CD14-positive monocyte (primary cell): ENCODE measurements at regions not wholly inside any gene's neighbourhood (a gene's known extent, or its start where the extent isn't known, plus 50 kb on each side); places are given as distances from the start of the nearest gene placed in this dataset.

Experiments used
- DNase-seq, 3 donors: peaks; one replicate each; pipeline ENCODE4 v3.0.0-alpha.2; 2011 to 2022
- H2AFZ ChIP-seq: 2 replicates; pipeline ENCODE4 v1.6.0; 2012; ENCODE audit warnings: mild to moderate bottlenecking, low read depth, low read length, inconsistent platforms; ENCODE audit not compliant: insufficient read depth, poor library complexity, severe bottlenecking
- H3K27ac ChIP-seq, 2 donors: 1 replicate in 1 of 2; 2 replicates in 1 of 2; pipeline ENCODE4 v1.5.1; 2012 to 2013; ENCODE audit warnings: low read length in 2 of 2, control low read depth in 1 of 2, inconsistent platforms in 1 of 2, low read depth in 1 of 2, mild to moderate bottlenecking in 1 of 2
- H3K27me3 ChIP-seq, 2 donors: one replicate each; pipeline versions ENCODE4 v1.6.0 to v1.6.1; 2011 to 2013; ENCODE audit warnings: low read length in 2 of 2; ENCODE audit not compliant: control insufficient read depth in 2 of 2, insufficient read depth in 2 of 2
- H3K36me3 ChIP-seq, 2 donors: replicated peaks in 1 of 2; 1 replicate in 1 of 2; 2 replicates in 1 of 2; pipeline versions ENCODE4 v1.5.1 to v1.6.1; 2012 to 2013; ENCODE audit warnings: low read length in 2 of 2, control low read depth in 1 of 2, inconsistent platforms in 1 of 2, mild to moderate bottlenecking in 1 of 2; ENCODE audit not compliant: insufficient read depth in 2 of 2, control insufficient read depth in 1 of 2
- H3K4me1 ChIP-seq, 2 donors: 1 replicate in 1 of 2; 2 replicates in 1 of 2; pipeline versions ENCODE4 v1.5.1 to v1.6.1; 2012 to 2013; ENCODE audit warnings: low read length in 2 of 2, control low read depth in 1 of 2, inconsistent platforms in 1 of 2, mild to moderate bottlenecking in 1 of 2, moderate library complexity in 1 of 2; ENCODE audit not compliant: insufficient read depth in 2 of 2, control insufficient read depth in 1 of 2
- H3K4me2 ChIP-seq: replicated peaks from 2 replicates; pipeline ENCODE3; 2012; ENCODE audit warnings: low read length, moderate library complexity, mild to moderate bottlenecking; ENCODE audit not compliant: poor library complexity, severe bottlenecking; ENCODE audit errors: extremely low read depth
- H3K4me3 ChIP-seq, 3 experiments: fragments of 200-600 bp in 1 of 3; sonication (generic) in 1 of 3; replicated peaks in 1 of 3; 1 replicate in 2 of 3; 2 replicates in 1 of 3; pipeline ENCODE4 v1.5.1; 2011 to 2013; ENCODE audit warnings: low read length in 3 of 3, mild to moderate bottlenecking in 3 of 3, control low read depth in 2 of 3, low read depth in 2 of 3, inconsistent platforms in 1 of 3, moderate library complexity in 1 of 3
- H3K79me2 ChIP-seq: 2 replicates; pipeline ENCODE4 v1.6.0; 2012; ENCODE audit warnings: mild to moderate bottlenecking, control low read depth, inconsistent platforms, low read length, moderate library complexity; ENCODE audit not compliant: insufficient read depth
- H3K9ac ChIP-seq: 2 replicates; pipeline ENCODE4 v1.6.0; 2017; ENCODE audit warnings: low read length, mild to moderate bottlenecking; ENCODE audit not compliant: insufficient read depth, poor library complexity, severe bottlenecking
- H3K9me3 ChIP-seq, 2 donors: replicated peaks in 1 of 2; 1 replicate in 1 of 2; 2 replicates in 1 of 2; pipeline versions ENCODE4 v1.5.1 to v1.6.1; 2012 to 2013; ENCODE audit warnings: low read length in 2 of 2, control low read depth in 1 of 2; ENCODE audit not compliant: control insufficient read depth in 1 of 2, insufficient read depth in 1 of 2
- H4K20me1 ChIP-seq: 2 replicates; pipeline ENCODE4 v1.6.0; 2012; ENCODE audit warnings: mild to moderate bottlenecking, low read length, control low read depth, moderate library complexity; ENCODE audit not compliant: insufficient read depth
- H3K27ac Mint-ChIP-seq, 7 donors: one replicate each; pipeline ENCODE4 v1.8.0; 2020; ENCODE audit warnings: mild to moderate bottlenecking in 7 of 7, mixed read lengths in 7 of 7, moderate library complexity in 6 of 7, inconsistent platforms in 2 of 7
- H3K27me3 Mint-ChIP-seq, 3 donors: one replicate each; pipeline ENCODE4 v1.8.0; 2021 to 2022; ENCODE audit warnings: low read depth in 3 of 3, mild to moderate bottlenecking in 3 of 3, mixed read lengths in 3 of 3, moderate library complexity in 3 of 3, inconsistent platforms in 1 of 3
- H3K36me3 Mint-ChIP-seq, 2 donors: one replicate each; pipeline ENCODE4 v1.8.0; 2020; ENCODE audit warnings: mixed read lengths in 2 of 2, inconsistent platforms in 1 of 2, mild to moderate bottlenecking in 1 of 2
- H3K4me1 Mint-ChIP-seq: one replicate; pipeline ENCODE4 v1.8.0; 2020; ENCODE audit warnings: mild to moderate bottlenecking, mixed read lengths
- H3K4me3 Mint-ChIP-seq, 2 donors: one replicate each; pipeline ENCODE4 v1.8.0; 2020; ENCODE audit warnings: mild to moderate bottlenecking in 2 of 2, mixed read lengths in 2 of 2, moderate library complexity in 1 of 2
- H3K9me3 Mint-ChIP-seq, 7 donors: one replicate each; pipeline ENCODE4 v1.8.0; 2020 to 2022; ENCODE audit warnings: mixed read lengths in 7 of 7, mild to moderate bottlenecking in 6 of 7, moderate library complexity in 6 of 7, inconsistent platforms in 2 of 7
- WGBS: methylation state at CpG from one replicate; pipeline ENCODE4 v1.1.5; 2013; ENCODE audit warnings: missing lambda C conversion rate; ENCODE audit not compliant: insufficient coverage; 5-methylcytosine and 5-hydroxymethylcytosine counted together
- intact Hi-C, 2 donors: fragments of 100-400 bp; cut with micrococcal nuclease; formaldehyde crosslinking; loops; one replicate each; pipeline versions ENCODE4 v1.15.0 to v1.15.1; 2023
- TF ChIP-seq, protein P1 (sequence below): fragments of 200-600 bp; IDR thresholded peaks from one replicate; pipeline ENCODE4 v1.8.0; 2022; ENCODE audit warnings: antibody characterized with exemption, mild to moderate bottlenecking

DNA sequence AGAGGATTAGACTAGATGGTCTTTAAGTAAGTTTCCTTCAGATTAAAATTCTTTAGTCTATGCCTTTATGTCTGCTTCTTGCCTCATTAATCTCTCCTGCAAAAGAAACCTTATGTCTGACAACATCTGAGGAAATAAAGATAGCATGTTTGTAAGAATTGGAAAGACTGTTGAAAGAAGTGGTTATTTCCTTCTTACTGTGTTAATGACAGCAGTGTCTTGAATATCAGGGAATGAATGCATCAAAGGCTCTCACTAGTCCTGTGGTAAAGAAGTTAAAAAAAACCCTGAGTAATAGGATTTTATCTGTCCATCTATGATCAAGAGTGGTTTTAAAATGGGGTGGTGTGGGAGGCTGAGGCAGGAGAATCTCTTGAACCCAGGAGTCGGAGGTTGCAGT, 302.0 kb downstream of the PRL start:
- Histone ChIP-seq H3K27me3 (no peaks in the 10 kb centered on the region), H3K27ac (no peak overlapping the region), H3K36me3 (no peaks in the 10 kb centered on the region), H4K20me1 (no peaks in the 10 kb centered on the region), H3K79me2 (no peaks in the 10 kb centered on the region), H3K9ac (no peak overlapping the region), H3K4me2 (no peak overlapping the region), H3K4me3 (no peak overlapping the region), H3K4me1 (no peaks in the 10 kb centered on the region), H2AFZ (no peak overlapping the region), H3K9me3 (no peaks in the 10 kb centered on the region)
- H3K27ac Mint-ChIP-seq: peak overlapping the region in 1 of 7 donors; percentile 59
- H3K27me3 Mint-ChIP-seq: peaks cover 0 to 2% (median 0%) of the 10 kb centered on the region in 3 donors
- WGBS: no CpG with 5 or more reads among the region's 1 CpG
- no peak overlapping the region for H3K4me3 Mint-ChIP-seq
- no peaks in the 10 kb centered on the region for H3K4me1 Mint-ChIP-seq
- no peaks in the 10 kb centered on the region for H3K36me3 Mint-ChIP-seq
- intact Hi-C loops: no loop called here
- TF ChIP-seq, protein P1, sequence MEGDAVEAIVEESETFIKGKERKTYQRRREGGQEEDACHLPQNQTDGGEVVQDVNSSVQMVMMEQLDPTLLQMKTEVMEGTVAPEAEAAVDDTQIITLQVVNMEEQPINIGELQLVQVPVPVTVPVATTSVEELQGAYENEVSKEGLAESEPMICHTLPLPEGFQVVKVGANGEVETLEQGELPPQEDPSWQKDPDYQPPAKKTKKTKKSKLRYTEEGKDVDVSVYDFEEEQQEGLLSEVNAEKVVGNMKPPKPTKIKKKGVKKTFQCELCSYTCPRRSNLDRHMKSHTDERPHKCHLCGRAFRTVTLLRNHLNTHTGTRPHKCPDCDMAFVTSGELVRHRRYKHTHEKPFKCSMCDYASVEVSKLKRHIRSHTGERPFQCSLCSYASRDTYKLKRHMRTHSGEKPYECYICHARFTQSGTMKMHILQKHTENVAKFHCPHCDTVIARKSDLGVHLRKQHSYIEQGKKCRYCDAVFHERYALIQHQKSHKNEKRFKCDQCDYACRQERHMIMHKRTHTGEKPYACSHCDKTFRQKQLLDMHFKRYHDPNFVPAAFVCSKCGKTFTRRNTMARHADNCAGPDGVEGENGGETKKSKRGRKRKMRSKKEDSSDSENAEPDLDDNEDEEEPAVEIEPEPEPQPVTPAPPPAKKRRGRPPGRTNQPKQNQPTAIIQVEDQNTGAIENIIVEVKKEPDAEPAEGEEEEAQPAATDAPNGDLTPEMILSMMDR: no peak
- peaks cover 0 to 1% (median 0%) of the 10 kb centered on the region in 7 donors for H3K9me3 Mint-ChIP-seq
- DNase-seq: no peak

DNA sequence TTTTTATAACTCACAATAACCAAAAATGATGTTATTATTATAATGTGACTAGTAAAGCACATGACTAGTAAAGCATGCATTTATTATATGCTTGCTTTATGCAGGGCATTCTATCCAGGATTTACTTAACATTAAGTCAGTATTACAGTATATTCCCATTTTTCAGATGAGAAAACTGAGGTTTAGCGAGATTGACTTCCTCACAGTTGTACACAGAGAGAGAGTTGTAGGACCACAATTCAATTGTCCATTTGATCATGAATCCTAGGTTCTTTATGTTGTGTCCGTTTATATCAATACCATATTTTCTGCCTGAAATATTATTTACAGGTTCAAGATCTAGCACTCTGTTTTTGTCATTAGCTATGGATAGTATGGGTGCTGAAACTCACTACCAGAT, 301.5 kb downstream of the PRL start:
- no peak overlapping the region for H3K4me3 ChIP-seq
- intact Hi-C loops: no loop called here
- no CpG with 5 or more reads among the region's 2 CpGs for WGBS
- H3K27me3 Mint-ChIP-seq: peaks cover 0 to 3% (median 0%) of the 10 kb centered on the region in 3 donors
- no peaks in the 10 kb centered on the region for H3K36me3 Mint-ChIP-seq
- no peak overlapping the region for H3K9ac ChIP-seq
- H3K4me1 Mint-ChIP-seq: no peaks in the 10 kb centered on the region
- no peaks in the 10 kb centered on the region for H3K9me3 ChIP-seq
- H3K4me3 Mint-ChIP-seq: no peak overlapping the region
- H3K4me2 ChIP-seq: no peak overlapping the region
- H2AFZ ChIP-seq: no peak overlapping the region
- H3K27me3 ChIP-seq: no peaks in the 10 kb centered on the region
- no peaks in the 10 kb centered on the region for H3K36me3 ChIP-seq
- DNase-seq: no peak
- TF ChIP-seq, protein P1: no peak
- no peaks in the 10 kb centered on the region for H3K79me2 ChIP-seq
- H3K27ac Mint-ChIP-seq: no peak overlapping the region
- no peaks in the 10 kb centered on the region for H3K4me1 ChIP-seq
- peaks cover 0 to 1% (median 0%) of the 10 kb centered on the region in 7 donors for H3K9me3 Mint-ChIP-seq
- H3K27ac ChIP-seq: no peak overlapping the region
- H4K20me1 ChIP-seq: no peaks in the 10 kb centered on the region
